NT2/D1 (cell line): ENCODE measurements at regions not wholly inside any gene's neighbourhood (a gene's known extent, or its start where the extent isn't known, plus 50 kb on each side); places are given as distances from the start of the nearest gene placed in this dataset.

Experiments used
- DNase-seq: peaks from one replicate; pipeline ENCODE4 v3.0.0-alpha.2; 2011; ENCODE audit warnings: low read depth, low spot score
- H3K27me3 ChIP-seq: 2 replicates; pipeline ENCODE4 v1.6.0; 2011; ENCODE audit warnings: mild to moderate bottlenecking; ENCODE audit not compliant: insufficient read length, insufficient read depth
- H3K36me3 ChIP-seq: 2 replicates; pipeline ENCODE4 v1.6.1; 2011; ENCODE audit warnings: mild to moderate bottlenecking, low read length, mixed read lengths; ENCODE audit not compliant: insufficient read depth, insufficient read length
- H3K4me1 ChIP-seq: 2 replicates; pipeline ENCODE4 v1.5.1; 2011; ENCODE audit not compliant: insufficient read depth, insufficient read length
- H3K4me3 ChIP-seq: 2 replicates; pipeline ENCODE4 v1.5.1; 2011; ENCODE audit warnings: low read depth; ENCODE audit not compliant: insufficient read length
- H3K9ac ChIP-seq: 2 replicates; pipeline ENCODE4 v1.6.0; 2011; ENCODE audit warnings: low read depth; ENCODE audit not compliant: insufficient read length
- H3K9me3 ChIP-seq: 2 replicates; pipeline ENCODE4 v1.5.1; 2011; ENCODE audit warnings: mild to moderate bottlenecking, low read length; ENCODE audit not compliant: insufficient read depth
- SUZ12 ChIP-seq: IDR thresholded peaks from 2 replicates; pipeline ENCODE4 v1.6.1; 2011; ENCODE audit not compliant: insufficient read length, insufficient read depth; ENCODE audit errors: extremely low read depth
- YY1 ChIP-seq: IDR thresholded peaks from 2 replicates; pipeline ENCODE4 v1.6.1; 2011; ENCODE audit not compliant: insufficient read length, insufficient read depth
- ZNF274 ChIP-seq: IDR thresholded peaks from 2 replicates; pipeline ENCODE4 v1.6.1; 2011; ENCODE audit warnings: mild to moderate bottlenecking, low read depth, low read length

DNA sequence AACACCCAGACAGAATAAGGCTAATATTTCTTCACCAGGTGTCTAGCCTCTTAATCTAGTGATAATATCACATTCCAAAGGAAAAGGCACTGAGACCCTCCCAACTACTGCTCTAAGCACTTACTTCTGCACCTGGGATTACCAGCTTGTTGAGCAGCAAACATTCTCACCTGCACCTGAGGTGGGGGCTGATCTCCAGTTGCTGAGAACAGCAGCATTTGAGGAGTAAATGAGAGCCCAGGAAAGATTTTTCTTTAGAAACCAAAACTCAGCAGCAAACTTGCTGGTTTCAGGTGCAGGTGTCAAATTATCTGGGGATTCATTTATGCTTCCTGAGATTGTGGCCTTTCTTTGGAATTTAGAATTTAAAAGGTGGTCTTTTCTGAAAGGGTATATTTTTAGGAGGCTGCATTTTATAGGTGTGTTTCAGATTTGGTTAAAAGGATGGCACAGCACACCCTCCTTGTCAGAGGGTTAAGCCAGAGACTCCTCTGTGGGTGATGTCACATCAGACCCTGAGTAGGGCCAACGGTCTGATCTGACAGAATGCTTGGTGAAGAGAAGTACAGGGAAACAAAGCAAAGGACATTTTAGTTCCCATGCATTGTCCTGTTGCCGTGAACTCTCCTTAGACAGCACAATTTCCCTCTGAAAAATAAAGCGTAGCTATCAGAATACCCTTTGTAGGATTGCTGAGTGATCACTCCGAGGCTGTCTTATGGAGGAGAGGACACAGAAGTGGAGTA, 411.0 kb upstream of the ATP11B start:
- no peak overlapping the region for H3K9ac ChIP-seq
- H3K4me1 ChIP-seq: no peaks in the 10 kb centered on the region
- no peak overlapping the region for H3K4me3 ChIP-seq
- H3K9me3 ChIP-seq: no peaks in the 10 kb centered on the region
- no peak for DNase-seq
- H3K27me3 ChIP-seq: no peaks in the 10 kb centered on the region
- no peaks in the 10 kb centered on the region for H3K36me3 ChIP-seq
- TF ChIP-seq YY1 (no peak), SUZ12 (no peak), ZNF274 (no peak)

- no peaks in the 10 kb centered on the region for H3K27me3 ChIP-seq
- H3K9me3 ChIP-seq: peaks cover 8% of the 10 kb centered on the region; the same call in 1 of the 2 replicates
- no peak for DNase-seq
- no peaks in the 10 kb centered on the region for H3K4me1 ChIP-seq
- no peak overlapping the region for H3K4me3 ChIP-seq
- H3K36me3 ChIP-seq: no peaks in the 10 kb centered on the region
- TF ChIP-seq ZNF274: no peak
- no peak for TF ChIP-seq SUZ12
- no peak for TF ChIP-seq YY1
- H3K9ac ChIP-seq: no peak overlapping the region
Observed at GRCh38 chr3:182384221-182384620, 409.1 kb upstream of the ATP11B start.

GRCh38 chr3:182385356-182385755, 407.9 kb upstream of the ATP11B start:
- Histone ChIP-seq H3K36me3 (no peaks in the 10 kb centered on the region), H3K9ac (no peak overlapping the region), H3K9me3 (peaks cover 11% of the 10 kb centered on the region; the same call in 1 of the 2 replicates), H3K27me3 (no peaks in the 10 kb centered on the region), H3K4me3 (no peak overlapping the region), H3K4me1 (no peaks in the 10 kb centered on the region)
- no peak for DNase-seq
- TF ChIP-seq ZNF274 (no peak), SUZ12 (no peak), YY1 (no peak)

GRCh38 chr3:182388506-182388905, 404.8 kb upstream of the ATP11B start:
- TF ChIP-seq ZNF274 (no peak), SUZ12 (no peak), YY1 (no peak)
- Histone ChIP-seq H3K4me3 (no peak overlapping the region), H3K36me3 (no peaks in the 10 kb centered on the region), H3K4me1 (no peaks in the 10 kb centered on the region), H3K27me3 (no peaks in the 10 kb centered on the region), H3K9ac (no peak overlapping the region), H3K9me3 (peaks cover 11% of the 10 kb centered on the region; the same call in 1 of the 2 replicates)
- DNase-seq: no peak

GRCh38 chr3:182389071-182389815, 404.1 kb upstream of the ATP11B start:
- TF ChIP-seq YY1 (no peak), ZNF274 (no peak), SUZ12 (no peak)
- no peak overlapping the region for H3K4me3 ChIP-seq
- H3K9me3 ChIP-seq: peaks cover 11% of the 10 kb centered on the region; the same call in 1 of the 2 replicates
- DNase-seq: no peak
- no peaks in the 10 kb centered on the region for H3K36me3 ChIP-seq
- no peaks in the 10 kb centered on the region for H3K27me3 ChIP-seq
- no peaks in the 10 kb centered on the region for H3K4me1 ChIP-seq
- H3K9ac ChIP-seq: no peak overlapping the region

GRCh38 chr3:182390421-182390820, 402.9 kb upstream of the ATP11B start:
- Histone ChIP-seq H3K36me3 (no peaks in the 10 kb centered on the region), H3K27me3 (no peaks in the 10 kb centered on the region), H3K4me1 (no peaks in the 10 kb centered on the region), H3K9me3 (peaks cover 11% of the 10 kb centered on the region; the same call in 1 of the 2 replicates), H3K4me3 (no peak overlapping the region), H3K9ac (no peak overlapping the region)
- TF ChIP-seq SUZ12 (no peak), ZNF274 (no peak), YY1 (no peak)
- no peak for DNase-seq
